Epithelial cell of proximal tubule (primary cell): ENCODE measurements at regions not wholly inside any gene's neighbourhood (a gene's known extent, or its start where the extent isn't known, plus 50 kb on each side); places are given as distances from the start of the nearest gene placed in this dataset.

Source experiments
- DNase-seq: peaks from one replicate; pipeline ENCODE4 v3.0.0-alpha.2; 2011; ENCODE audit warnings: low read depth
- H3K4me3 ChIP-seq: 2 replicates; pipeline ENCODE4 v1.5.1; 2011; ENCODE audit warnings: low read depth, mild to moderate bottlenecking, low read length
- CTCF ChIP-seq: conservative IDR thresholded peaks from 2 replicates; pipeline ENCODE4 v1.5.1; 2012; ENCODE audit warnings: low read depth, mild to moderate bottlenecking, low read length

GRCh38 chr10:117697402-117697801 is 154.9 kb downstream of the EMX2 start:
- no peak overlapping the region for H3K4me3 ChIP-seq
- no peak for DNase-seq
- no peak for TF ChIP-seq CTCF

DNA sequence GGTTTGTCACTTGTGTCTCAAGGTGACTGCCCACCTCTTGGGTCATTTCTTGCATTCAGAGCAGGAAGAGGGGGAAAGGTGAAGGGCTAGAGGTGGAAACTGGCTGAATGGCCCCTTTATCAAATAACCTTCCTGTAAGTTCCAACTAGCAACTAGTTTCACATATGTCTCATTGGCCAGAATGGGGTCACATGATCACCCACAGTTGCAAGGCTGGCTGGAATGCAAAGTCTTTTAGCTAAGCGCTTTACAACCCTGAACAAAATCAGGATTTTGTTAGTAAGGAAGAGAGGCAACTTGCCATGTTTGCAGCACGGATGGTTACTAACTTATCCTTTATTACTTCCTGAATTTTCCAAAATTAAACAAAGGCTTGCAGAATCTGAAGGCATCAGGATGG is 156.3 kb downstream of the EMX2 start:
- TF ChIP-seq CTCF: no peak
- DNase-seq: no peak

DNA sequence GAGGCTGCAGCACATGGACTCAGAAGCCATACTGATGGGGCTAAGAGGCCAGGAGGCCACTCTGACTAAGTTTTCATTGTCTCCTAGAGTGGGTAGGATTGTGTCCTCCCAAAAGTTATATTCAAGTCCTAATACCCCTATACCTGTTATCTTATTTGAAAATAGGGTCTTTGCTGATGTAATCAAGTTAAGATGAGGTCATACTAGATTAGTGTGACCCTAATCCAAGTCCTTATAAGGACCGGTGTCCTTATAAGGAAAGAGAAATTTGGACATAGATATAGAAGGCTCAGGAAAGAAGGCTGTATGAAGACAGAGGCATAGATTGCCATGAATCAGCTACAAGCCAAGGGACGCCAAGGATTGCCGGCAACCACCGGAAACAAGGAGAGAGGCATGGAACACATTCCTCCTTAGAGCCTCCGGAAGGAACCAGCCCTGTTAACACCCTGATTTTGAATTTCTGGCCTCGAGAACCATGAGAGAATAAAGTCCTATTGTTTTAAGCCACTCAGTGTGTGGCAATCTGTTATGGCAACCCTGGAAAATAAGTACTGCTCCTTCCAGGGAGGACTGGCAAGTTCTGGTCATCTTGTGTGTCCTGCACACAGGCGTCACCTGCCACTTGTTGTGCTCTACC is 157.0 kb downstream of the EMX2 start:
- peak; percentile 48 for DNase-seq
- no peak for TF ChIP-seq CTCF
- no peak overlapping the region for H3K4me3 ChIP-seq

More for the DNA sequence above, 156.3 kb downstream of the EMX2 start:
- no peak overlapping the region for H3K4me3 ChIP-seq

GRCh38 chr10:117710181-117710798 is 167.7 kb downstream of the EMX2 start:
- no peak for DNase-seq
- peak; percentile 59 for TF ChIP-seq CTCF
- no peak overlapping the region for H3K4me3 ChIP-seq

DNA sequence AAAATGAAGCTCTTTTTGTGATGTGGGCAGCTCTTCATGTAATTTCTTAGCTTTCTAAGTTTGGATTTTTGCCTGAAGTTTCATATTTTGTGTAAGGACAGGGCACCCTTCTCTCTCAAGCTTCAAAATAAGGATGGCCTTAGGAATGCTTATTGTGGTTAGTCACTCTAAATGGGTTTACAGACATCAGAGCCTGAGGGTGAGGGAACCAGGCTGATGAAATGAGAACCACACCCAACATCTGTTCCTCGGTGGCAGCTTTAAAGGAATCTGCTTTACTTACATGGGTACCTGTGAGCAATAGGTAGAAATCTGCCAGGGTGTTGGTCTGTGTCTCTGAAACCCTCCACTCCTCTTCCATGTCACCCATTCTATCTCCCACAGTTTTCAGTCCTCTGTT is 174.3 kb downstream of the EMX2 start:
- H3K4me3 ChIP-seq: no peak overlapping the region
- TF ChIP-seq CTCF: no peak
- no peak for DNase-seq

GRCh38 chr10:117718986-117719920 is 176.7 kb downstream of the EMX2 start:
- peak; percentile 61 for DNase-seq

More at GRCh38 chr10:117718986-117719920, 176.7 kb downstream of the EMX2 start:
- no peak overlapping the region for H3K4me3 ChIP-seq
- TF ChIP-seq CTCF: peak; percentile 16
